ENCODE measurements at regions not wholly inside any gene's neighbourhood (a gene's known extent, or its start where the extent isn't known, plus 50 kb on each side); places are given as distances from the start of the nearest gene placed in this dataset.
"Not testable (repeated sequence)": the region's sequence is repeated elsewhere in the genome, so short reads cannot be mapped to it uniquely, and the experiment has no call there.

DNA sequence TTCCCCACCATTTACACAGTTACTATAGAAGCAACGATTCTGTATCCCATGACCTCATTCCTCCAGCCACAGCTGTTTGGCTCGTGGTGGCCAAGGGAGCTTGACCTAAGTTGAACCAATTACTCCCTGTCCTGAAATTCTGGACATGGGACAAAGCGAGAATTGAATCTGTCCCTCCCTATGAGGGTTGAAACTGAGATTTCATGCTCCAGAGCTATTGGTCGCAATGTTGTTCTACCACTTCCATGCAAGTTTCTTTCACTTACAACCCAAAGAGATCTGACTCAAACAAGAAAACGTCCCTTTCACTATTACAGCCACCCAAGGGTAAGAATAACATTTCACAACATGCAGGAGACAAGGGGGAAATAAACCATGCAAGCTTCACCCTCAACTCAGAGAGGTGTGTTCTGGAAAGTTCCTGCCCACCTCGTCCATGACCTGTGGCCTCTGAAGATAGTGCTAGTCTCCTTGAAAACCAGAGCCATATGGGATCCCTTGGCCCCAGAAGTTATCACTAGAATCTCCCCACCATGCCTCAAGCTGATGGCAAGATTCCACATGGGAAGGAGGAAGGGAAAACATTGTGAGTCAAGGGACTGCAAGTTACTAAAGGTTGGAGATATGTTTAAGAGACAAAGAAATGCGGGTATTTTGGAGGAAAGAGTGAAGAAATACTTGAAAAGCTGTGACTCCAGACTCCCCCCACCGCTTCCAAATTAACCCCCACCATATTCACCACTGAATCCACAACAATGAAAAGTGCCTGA, 74.5 kb upstream of the SRSF6 start:
- H3K27me3 Mint-ChIP-seq = peaks cover 18 to 29% of the 10 kb centered on the region in 2 donors
- no peaks in the 10 kb centered on the region for H3K9me3 Mint-ChIP-seq
- no peaks in the 10 kb centered on the region for H3K36me3 Mint-ChIP-seq
- DNase-seq (ENCODE audit: low spot score) (no peak), ATAC-seq (no peak)
- no peaks in the 10 kb centered on the region for H3K4me1 Mint-ChIP-seq (ENCODE audit: low read depth in 2 of 2)
- no peak overlapping the region for H3K27ac Mint-ChIP-seq
- H3K4me3 Mint-ChIP-seq = no peak overlapping the region

DNA sequence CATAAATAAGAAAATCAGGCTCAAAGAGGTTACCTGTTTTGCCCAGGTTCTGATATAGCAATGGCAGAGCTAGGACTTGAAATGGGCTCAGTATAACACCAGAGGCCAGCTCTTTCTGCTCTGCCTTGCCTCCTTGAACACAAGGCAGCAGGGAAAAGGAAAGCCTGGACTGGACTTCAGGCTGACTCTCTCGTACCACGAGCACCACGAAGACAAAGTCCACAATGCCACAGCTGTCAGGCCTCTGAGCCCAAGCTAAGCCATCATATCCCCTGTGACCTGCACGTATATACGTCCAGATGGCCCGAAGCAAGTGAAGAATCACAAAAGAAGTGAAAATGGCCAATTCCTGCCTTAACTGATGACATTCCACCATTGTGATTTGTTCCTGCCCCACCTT, 75.6 kb upstream of the SRSF6 start:
- not testable (repeated sequence) for H3K4me3 Mint-ChIP-seq; DNase-seq (ENCODE audit: low spot score); H3K9me3 Mint-ChIP-seq; H3K4me1 Mint-ChIP-seq (ENCODE audit: low read depth in 2 of 2); H3K36me3 Mint-ChIP-seq; ATAC-seq; H3K27ac Mint-ChIP-seq
- H3K27me3 Mint-ChIP-seq = peaks cover 15 to 24% of the 10 kb centered on the region in 2 donors

DNA sequence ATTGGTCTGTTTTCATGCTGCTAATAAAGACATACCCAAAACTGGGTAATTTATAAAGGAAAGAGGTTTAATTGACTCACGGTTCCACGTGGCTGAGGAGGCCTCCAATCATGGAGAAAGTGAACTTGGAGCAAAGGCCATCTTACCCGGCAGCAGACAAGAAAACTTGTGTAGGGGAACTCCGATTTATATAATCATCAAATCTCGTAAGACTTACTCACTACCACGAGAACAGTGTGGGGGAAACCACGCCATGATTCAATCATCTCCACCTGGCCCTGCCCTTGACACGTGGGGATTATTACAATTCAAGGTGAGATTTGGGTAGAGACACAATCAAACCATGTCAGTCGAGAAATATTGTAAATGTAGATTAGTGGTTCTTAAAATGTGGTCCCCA, 76.2 kb upstream of the SRSF6 start:
- H3K36me3 Mint-ChIP-seq; H3K4me3 Mint-ChIP-seq; ATAC-seq; H3K27ac Mint-ChIP-seq; DNase-seq (ENCODE audit: low spot score); H3K4me1 Mint-ChIP-seq (ENCODE audit: low read depth in 2 of 2); H3K9me3 Mint-ChIP-seq: not testable (repeated sequence)
- peaks cover 15 to 18% of the 10 kb centered on the region in 2 donors for H3K27me3 Mint-ChIP-seq

DNA sequence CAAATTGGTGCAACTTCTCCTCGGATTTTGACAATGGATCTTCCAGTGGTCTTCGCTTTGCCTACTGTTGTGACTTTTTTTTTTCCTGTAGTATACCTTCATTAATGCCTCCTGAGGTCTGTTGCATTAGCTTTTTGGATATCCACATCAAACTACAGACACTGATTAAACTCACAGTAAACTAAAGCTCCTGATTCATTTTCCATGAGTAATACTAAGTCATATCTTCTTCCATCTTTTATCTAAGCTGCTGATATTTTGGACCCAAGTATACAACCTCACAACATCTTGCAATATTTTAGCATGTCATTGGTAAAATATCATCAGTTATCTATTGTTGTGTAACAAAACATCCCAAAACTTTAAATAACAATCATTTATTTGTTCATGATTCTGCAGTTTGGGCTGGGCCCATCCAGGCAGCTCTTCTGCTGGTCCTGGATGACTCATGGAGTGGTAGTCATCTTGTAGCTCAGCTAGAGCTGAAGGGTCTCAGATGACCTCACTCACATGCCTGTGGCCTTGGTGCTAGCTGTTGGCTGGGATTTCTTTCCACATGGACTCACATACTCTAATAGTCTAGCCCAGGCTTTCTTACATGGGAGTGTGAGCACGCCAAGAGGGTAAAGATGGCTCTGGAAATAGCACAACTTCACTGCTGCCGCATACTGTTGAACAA, 78.3 kb upstream of the SRSF6 start:
- Mint-ChIP-seq H3K36me3 (no peaks in the 10 kb centered on the region), H3K27me3 (peaks cover 24 to 35% of the 10 kb centered on the region in 2 donors), H3K27ac (no peak overlapping the region), H3K4me1 (ENCODE audit: low read depth in 2 of 2) (no peaks in the 10 kb centered on the region), H3K9me3 (no peaks in the 10 kb centered on the region), H3K4me3 (no peak overlapping the region)
- no peak for DNase-seq (ENCODE audit: low spot score)
- no peak for ATAC-seq

DNA sequence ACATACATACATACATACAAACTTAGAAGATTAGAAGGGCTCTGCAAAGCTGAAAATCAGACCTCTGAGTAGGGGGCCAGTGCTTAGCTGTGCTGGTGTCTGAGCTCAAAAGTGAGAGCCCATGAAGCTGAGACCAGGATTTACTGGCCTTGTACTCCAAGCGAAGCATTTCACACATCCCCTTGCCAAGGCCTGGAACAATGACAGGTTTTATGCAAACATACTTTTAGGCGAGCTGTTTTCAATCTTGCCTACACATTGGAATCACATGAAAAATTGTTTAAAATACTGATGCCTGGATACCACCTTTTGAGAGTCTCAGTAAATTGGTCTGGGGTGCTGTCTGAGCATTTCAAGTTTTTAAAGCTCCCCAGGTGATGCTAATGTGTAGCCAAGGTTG, 80.9 kb upstream of the SRSF6 start:
- Mint-ChIP-seq H3K36me3 (no peaks in the 10 kb centered on the region), H3K27ac (no peak overlapping the region), H3K9me3 (no peaks in the 10 kb centered on the region), H3K4me1 (ENCODE audit: low read depth in 2 of 2) (no peaks in the 10 kb centered on the region), H3K4me3 (no peak overlapping the region), H3K27me3 (peaks cover 34 to 37% of the 10 kb centered on the region in 2 donors)
- ATAC-seq (no peak), DNase-seq (ENCODE audit: low spot score) (no peak)

DNA sequence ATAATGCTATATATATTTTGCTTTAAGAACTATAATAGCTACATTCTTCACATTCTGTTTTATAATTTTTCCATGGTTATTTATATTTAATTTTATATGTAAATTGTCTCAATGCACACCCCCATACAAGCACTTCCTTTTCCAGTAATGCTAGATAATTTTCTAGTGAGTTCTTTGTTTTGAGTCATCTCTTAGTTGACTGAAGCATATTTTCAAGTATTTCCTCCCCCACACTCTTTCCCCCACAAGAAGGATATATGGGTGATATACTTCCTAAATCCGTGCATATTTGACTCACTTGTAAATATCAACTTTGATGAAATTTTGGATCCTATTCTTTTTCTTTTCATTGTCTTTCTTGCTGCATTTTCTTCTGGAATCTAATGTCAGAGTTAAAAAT, 82.1 kb upstream of the SRSF6 start:
- H3K4me3 Mint-ChIP-seq = no peak overlapping the region
- H3K9me3 Mint-ChIP-seq = no peaks in the 10 kb centered on the region
- ATAC-seq (no peak), DNase-seq (ENCODE audit: low spot score) (no peak)
- no peaks in the 10 kb centered on the region for H3K36me3 Mint-ChIP-seq
- H3K27me3 Mint-ChIP-seq = peaks cover 34 to 36% of the 10 kb centered on the region in 2 donors
- no peaks in the 10 kb centered on the region for H3K4me1 Mint-ChIP-seq (ENCODE audit: low read depth in 2 of 2)
- H3K27ac Mint-ChIP-seq = no peak overlapping the region

DNA sequence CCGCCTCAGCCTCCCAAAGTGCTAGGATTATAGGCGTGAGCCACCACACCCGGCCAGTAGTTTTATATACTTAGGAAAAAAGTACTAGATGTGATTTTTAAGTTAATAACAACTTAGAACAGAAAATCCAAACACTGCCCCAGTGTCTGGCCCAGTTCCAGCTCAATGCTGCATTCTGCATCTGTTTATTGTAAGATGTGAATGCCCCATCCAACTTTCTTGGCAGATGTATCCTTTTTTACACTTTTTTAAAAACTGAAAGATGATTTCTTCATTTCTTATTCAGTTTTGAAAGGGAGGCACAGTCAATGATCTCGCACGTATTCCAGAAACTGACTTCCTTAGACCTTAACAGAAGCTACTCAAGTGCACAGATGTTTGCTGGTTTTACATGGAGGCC, 85.6 kb upstream of the SRSF6 start:
- ATAC-seq = no peak
- DNase-seq (ENCODE audit: low spot score) = no peak
- Mint-ChIP-seq H3K27me3 (peaks cover 22 to 27% of the 10 kb centered on the region in 2 donors), H3K4me3 (no peak overlapping the region), H3K4me1 (ENCODE audit: low read depth in 2 of 2) (no peaks in the 10 kb centered on the region), H3K9me3 (no peaks in the 10 kb centered on the region), H3K36me3 (no peaks in the 10 kb centered on the region), H3K27ac (no peak overlapping the region)

DNA sequence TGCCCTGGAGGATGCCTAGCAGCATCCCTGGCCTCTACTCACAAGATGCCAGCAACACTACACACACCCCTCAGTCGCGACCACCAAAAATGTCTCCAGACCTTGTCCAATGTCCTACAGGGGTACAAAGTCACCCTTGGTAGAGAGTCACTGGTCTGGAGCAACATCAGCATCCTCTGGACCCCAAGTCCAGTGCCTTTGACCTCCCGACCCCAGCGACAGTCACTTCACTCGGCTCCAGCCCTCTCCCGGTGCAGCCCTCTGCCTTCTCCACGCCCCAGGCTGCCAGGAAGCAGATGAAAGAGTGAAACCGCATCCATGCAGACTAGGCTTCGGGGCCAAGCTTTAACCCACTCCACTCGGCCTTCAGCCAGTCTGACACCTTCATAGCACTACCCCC, 92.0 kb upstream of the SRSF6 start:
- Mint-ChIP-seq H3K27me3 (peaks cover 17 to 20% of the 10 kb centered on the region in 2 donors), H3K9me3 (no peaks in the 10 kb centered on the region), H3K36me3 (no peaks in the 10 kb centered on the region), H3K4me3 (no peak overlapping the region), H3K27ac (no peak overlapping the region), H3K4me1 (ENCODE audit: low read depth in 2 of 2) (no peaks in the 10 kb centered on the region)
- DNase-seq (ENCODE audit: low spot score) (no peak), ATAC-seq (no peak)

DNA sequence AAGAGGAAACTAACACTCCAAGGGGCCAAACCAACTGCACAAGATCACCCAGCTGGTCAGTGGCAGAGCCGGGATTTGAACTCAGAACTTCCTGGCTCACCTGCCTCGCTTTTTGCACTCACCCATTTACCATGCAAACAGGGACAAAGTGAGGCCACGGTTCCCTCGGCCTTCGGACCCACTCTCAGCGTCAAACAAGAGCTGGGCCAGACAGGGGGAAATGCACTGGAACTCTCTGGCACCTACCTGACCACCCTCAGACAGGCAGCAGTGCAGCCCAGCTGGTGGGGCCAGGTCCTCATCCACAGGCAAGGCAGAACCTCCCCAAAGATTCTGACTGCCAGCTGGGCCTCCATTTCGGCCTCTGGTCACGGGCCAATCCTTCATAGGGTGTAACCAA, 93.7 kb upstream of the SRSF6 start:
- H3K9me3 Mint-ChIP-seq = no peaks in the 10 kb centered on the region
- ATAC-seq (no peak), DNase-seq (ENCODE audit: low spot score) (no peak)
- no peaks in the 10 kb centered on the region for H3K4me1 Mint-ChIP-seq (ENCODE audit: low read depth in 2 of 2)
- no peak overlapping the region for H3K4me3 Mint-ChIP-seq
- H3K27ac Mint-ChIP-seq = no peak overlapping the region
- no peaks in the 10 kb centered on the region for H3K36me3 Mint-ChIP-seq
- H3K27me3 Mint-ChIP-seq = peaks cover 20% of the 10 kb centered on the region in 2 donors

DNA sequence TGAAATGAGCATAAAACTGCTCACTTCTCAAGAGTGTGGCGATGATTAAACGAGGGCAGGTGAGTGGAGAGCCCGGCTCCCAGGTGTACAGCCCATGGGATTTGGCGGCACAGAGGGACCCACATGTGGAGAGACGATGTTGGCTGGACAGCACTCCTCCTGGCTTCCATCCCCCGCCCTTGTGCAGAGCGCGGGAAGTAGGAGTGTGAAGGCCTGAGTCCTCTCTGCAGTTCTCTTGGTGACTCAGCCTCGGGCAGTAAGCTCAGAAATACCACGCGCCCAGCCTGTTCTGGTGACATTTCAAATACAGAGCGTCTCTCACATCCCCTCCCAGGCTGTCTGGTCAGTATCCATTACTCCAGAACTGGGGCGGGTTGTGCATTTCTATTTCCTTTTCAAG, 94.2 kb upstream of the SRSF6 start:
- no peaks in the 10 kb centered on the region for H3K4me1 Mint-ChIP-seq (ENCODE audit: low read depth in 2 of 2)
- DNase-seq (ENCODE audit: low spot score) (no peak), ATAC-seq (no peak)
- H3K4me3 Mint-ChIP-seq = no peak overlapping the region
- peaks cover 17 to 19% of the 10 kb centered on the region in 2 donors for H3K27me3 Mint-ChIP-seq
- no peaks in the 10 kb centered on the region for H3K9me3 Mint-ChIP-seq
- no peaks in the 10 kb centered on the region for H3K36me3 Mint-ChIP-seq
- no peak overlapping the region for H3K27ac Mint-ChIP-seq

DNA sequence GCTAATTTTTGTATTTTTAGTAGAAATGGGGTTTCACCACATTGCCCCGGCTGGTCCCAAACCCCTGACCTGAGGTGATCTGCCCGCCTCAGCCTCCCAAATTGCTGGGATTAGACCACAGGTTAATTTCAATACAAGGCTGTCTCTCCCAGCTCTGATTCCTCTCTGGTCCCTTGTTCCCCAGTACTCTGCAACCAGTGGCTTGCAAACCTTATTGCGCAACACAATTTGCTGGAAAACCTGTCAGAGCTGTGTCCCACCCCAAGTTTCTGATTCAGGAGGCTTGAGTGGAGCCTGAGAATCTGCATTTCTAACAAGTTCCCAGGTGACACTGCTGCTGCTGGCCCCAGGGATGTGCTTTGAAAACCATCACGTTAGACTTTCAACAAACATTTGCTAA, 96.2 kb upstream of the SRSF6 start:
- Mint-ChIP-seq H3K27ac (no peak overlapping the region), H3K9me3 (no peaks in the 10 kb centered on the region), H3K4me3 (no peak overlapping the region), H3K27me3 (peaks cover 12 to 20% of the 10 kb centered on the region in 2 donors), H3K4me1 (ENCODE audit: low read depth in 2 of 2) (no peaks in the 10 kb centered on the region), H3K36me3 (no peaks in the 10 kb centered on the region)
- DNase-seq (ENCODE audit: low spot score) = no peak
- no peak for ATAC-seq

DNA sequence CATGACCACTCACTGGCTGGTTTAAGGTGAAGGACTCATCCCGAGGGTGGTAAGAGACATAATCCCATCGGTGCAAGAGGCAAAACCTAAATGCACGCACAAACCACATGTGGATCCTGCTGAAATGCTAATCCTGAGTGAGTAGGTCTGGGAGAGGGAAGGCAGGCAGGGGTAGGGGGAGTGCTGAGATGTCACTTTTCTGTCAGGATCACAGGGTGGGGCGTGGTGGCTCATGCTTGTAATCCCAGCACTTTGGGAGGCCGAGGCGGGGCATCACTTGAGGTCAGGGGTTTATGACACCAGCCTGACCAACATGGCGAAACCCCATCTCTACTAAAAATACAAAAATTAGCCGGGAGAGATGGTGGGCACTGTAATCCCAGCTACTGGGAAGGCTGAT, 97.7 kb upstream of the SRSF6 start:
- DNase-seq (ENCODE audit: low spot score) (no peak), ATAC-seq (no peak)
- no peaks in the 10 kb centered on the region for H3K36me3 Mint-ChIP-seq
- H3K4me1 Mint-ChIP-seq (ENCODE audit: low read depth in 2 of 2) = no peaks in the 10 kb centered on the region
- no peaks in the 10 kb centered on the region for H3K9me3 Mint-ChIP-seq
- peaks cover under 1 to 11% of the 10 kb centered on the region in 2 donors for H3K27me3 Mint-ChIP-seq
- H3K4me3 Mint-ChIP-seq = no peak overlapping the region
- H3K27ac Mint-ChIP-seq = no peak overlapping the region

DNA sequence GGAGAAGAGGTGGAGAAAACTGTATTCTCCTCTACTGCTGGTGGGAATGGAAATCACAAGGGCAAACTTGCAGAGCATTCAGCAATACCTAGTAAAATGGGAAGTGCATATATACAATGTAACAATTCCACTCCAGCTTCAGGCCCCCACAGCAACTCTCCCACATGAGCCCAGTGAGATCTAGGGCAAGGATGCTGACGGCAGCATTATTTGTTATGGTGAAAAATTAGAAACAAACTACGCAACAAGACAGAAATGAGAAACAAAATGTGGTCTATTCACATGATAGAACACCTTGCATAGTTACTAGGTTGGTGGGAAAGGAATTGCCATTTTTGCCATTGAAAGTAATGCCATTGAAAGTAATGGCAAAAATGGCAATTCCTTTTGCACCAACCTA, 98.9 kb upstream of the SRSF6 start:
- H3K36me3 Mint-ChIP-seq = no peaks in the 10 kb centered on the region
- peaks cover 0 to 8% of the 10 kb centered on the region in 2 donors for H3K27me3 Mint-ChIP-seq
- H3K4me1 Mint-ChIP-seq (ENCODE audit: low read depth in 2 of 2) = no peaks in the 10 kb centered on the region
- H3K27ac Mint-ChIP-seq = no peak overlapping the region
- DNase-seq (ENCODE audit: low spot score) (no peak), ATAC-seq (no peak)
- no peaks in the 10 kb centered on the region for H3K9me3 Mint-ChIP-seq
- no peak overlapping the region for H3K4me3 Mint-ChIP-seq

DNA sequence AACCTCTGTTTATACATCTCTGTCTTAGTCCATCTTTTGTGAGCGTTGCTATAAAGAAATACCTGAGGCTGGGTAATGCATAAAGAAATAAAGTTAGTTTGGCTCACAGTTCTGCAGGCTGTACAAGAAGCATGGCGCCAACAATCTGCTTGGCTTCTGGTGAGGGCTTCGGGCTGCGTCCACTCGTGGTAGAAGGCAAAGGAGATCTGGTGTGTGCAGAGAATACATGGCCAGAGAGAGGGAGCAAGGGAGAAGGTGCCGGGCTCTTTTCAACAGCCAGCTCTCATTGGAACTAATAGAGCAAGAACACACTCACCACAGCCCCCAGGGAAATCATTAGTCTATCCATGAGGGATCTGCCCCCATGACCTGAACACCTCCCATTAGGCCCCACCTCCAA, 100.3 kb upstream of the SRSF6 start:
- no peak for DNase-seq (ENCODE audit: low spot score)
- no peaks in the 10 kb centered on the region for H3K4me1 Mint-ChIP-seq (ENCODE audit: low read depth in 2 of 2)
- H3K36me3 Mint-ChIP-seq = no peaks in the 10 kb centered on the region
- peaks cover 0 to 6% of the 10 kb centered on the region in 2 donors for H3K27me3 Mint-ChIP-seq
- H3K9me3 Mint-ChIP-seq = no peaks in the 10 kb centered on the region
- no peak for ATAC-seq
- no peak overlapping the region for H3K27ac Mint-ChIP-seq
- H3K4me3 Mint-ChIP-seq = no peak overlapping the region

Data from natural killer cell treated with Interleukin-12 subunit alpha and Interleukin-12 subunit beta and Interleukin-15 and Interleukin-18, amount 100 ng/mL, for 72 hours (primary cell).